ENCODE measurements at regions not wholly inside any gene's neighbourhood (a gene's known extent, or its start where the extent isn't known, plus 50 kb on each side); places are given as distances from the start of the nearest gene placed in this dataset.
A peak's percentile ranks its signal among the peaks of the same experiment; 100 is the strongest.

- no peak for DNase-seq
Measured at GRCh38 chr13:53743906-53744305, 715.3 kb downstream of the OLFM4 start.

GRCh38 chr13:53747825-53748224 is 719.2 kb downstream of the OLFM4 start:
- no peak for DNase-seq

- no peak for DNase-seq
Measured at GRCh38 chr13:53749306-53749705, 720.7 kb downstream of the OLFM4 start.

- DNase-seq: no peak
Measured at GRCh38 chr13:53759016-53759415, 730.4 kb downstream of the OLFM4 start.

- DNase-seq: no peak
Measured at GRCh38 chr13:53775807-53776206, 747.2 kb downstream of the OLFM4 start.

GRCh38 chr13:53778937-53779336 is 750.3 kb downstream of the OLFM4 start:
- no peak for DNase-seq

GRCh38 chr13:53781941-53782340 is 753.3 kb downstream of the OLFM4 start:
- no peak for DNase-seq

GRCh38 chr13:53782488-53782961 is 753.9 kb downstream of the OLFM4 start:
- DNase-seq: peak; percentile 40

- DNase-seq: peak; percentile 23
Measured at GRCh38 chr13:53783471-53783870, 754.9 kb downstream of the OLFM4 start.

- no peak for DNase-seq
Measured at GRCh38 chr13:53788286-53788685, 759.7 kb downstream of the OLFM4 start.

GRCh38 chr13:53800011-53800410 is 771.4 kb downstream of the OLFM4 start:
- DNase-seq: no peak

- no peak for DNase-seq
Measured at GRCh38 chr13:53807251-53807834, 778.7 kb downstream of the OLFM4 start.

GRCh38 chr13:53821632-53822031 is 793.0 kb downstream of the OLFM4 start:
- DNase-seq: no peak

- DNase-seq: no peak
Measured at GRCh38 chr13:53822136-53822535, 793.5 kb downstream of the OLFM4 start.

GRCh38 chr13:53839461-53839860 is 810.8 kb downstream of the OLFM4 start:
- no peak for DNase-seq

GRCh38 chr13:53844473-53845146 is 816.0 kb downstream of the OLFM4 start:
- DNase-seq: no peak

GRCh38 chr13:53847502-53847901 is 818.9 kb downstream of the OLFM4 start:
- DNase-seq: no peak

- DNase-seq: no peak
Measured at GRCh38 chr13:53848366-53848961, 819.9 kb downstream of the OLFM4 start.

- no peak for DNase-seq
Measured at GRCh38 chr13:53854321-53854720, 825.7 kb downstream of the OLFM4 start.

- DNase-seq: no peak
Measured at GRCh38 chr13:53856573-53857195, 828.1 kb downstream of the OLFM4 start.

- no peak for DNase-seq
Measured at GRCh38 chr13:53863520-53863919, 834.9 kb downstream of the OLFM4 start.

GRCh38 chr13:53873558-53873957 is 844.9 kb downstream of the OLFM4 start:
- DNase-seq: peak; percentile 82

GRCh38 chr13:53878861-53879260 is 850.2 kb downstream of the OLFM4 start:
- DNase-seq: no peak

GRCh38 chr13:53885997-53886396 is 857.4 kb downstream of the OLFM4 start:
- no peak for DNase-seq
